ENCODE measurements at regions not wholly inside any gene's neighbourhood (a gene's known extent, or its start where the extent isn't known, plus 50 kb on each side); places are given as distances from the start of the nearest gene placed in this dataset.
"Not testable (repeated sequence)": the region's sequence is repeated elsewhere in the genome, so short reads cannot be mapped to it uniquely, and the experiment has no call there.

DNA sequence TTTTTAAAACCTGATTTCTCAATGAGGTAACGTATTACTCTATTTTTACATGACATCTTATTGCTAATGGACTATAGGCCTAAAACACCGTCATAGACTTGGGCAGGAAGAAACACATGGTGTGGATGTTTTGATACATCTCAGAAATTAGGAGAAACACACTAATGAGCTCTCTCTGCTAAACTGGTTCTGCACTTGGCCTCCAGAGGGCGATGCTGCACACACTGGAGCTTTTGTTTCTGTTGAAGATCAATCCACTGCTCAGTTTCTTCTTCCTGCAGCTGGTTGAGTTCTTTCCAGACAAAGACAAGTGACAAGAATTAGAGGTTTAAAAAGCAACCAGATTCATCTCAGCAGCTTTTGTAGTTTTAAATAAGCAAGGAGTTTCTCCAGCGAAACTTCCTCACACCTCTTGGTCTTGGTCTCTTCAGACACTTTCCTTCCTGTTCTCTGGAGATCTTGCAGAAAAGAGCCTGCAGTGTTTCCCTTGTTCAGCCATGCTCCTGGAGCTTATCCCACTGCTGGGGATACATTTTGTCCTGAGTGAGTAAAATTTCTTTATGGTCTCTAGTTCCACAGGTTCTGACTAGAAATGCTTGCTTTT lies 178.5 kb upstream of the OR4E1 start (continued):
- TF ChIP-seq, protein P1, sequence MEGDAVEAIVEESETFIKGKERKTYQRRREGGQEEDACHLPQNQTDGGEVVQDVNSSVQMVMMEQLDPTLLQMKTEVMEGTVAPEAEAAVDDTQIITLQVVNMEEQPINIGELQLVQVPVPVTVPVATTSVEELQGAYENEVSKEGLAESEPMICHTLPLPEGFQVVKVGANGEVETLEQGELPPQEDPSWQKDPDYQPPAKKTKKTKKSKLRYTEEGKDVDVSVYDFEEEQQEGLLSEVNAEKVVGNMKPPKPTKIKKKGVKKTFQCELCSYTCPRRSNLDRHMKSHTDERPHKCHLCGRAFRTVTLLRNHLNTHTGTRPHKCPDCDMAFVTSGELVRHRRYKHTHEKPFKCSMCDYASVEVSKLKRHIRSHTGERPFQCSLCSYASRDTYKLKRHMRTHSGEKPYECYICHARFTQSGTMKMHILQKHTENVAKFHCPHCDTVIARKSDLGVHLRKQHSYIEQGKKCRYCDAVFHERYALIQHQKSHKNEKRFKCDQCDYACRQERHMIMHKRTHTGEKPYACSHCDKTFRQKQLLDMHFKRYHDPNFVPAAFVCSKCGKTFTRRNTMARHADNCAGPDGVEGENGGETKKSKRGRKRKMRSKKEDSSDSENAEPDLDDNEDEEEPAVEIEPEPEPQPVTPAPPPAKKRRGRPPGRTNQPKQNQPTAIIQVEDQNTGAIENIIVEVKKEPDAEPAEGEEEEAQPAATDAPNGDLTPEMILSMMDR (IDR thresholded peaks at IDR 0.05; ENCODE audit: control extremely low read depth in 1 of 3, insufficient read depth in 1 of 3, low read depth in 1 of 3, low read length in 3 of 3), result peak; percentile 65 to 92 (median 67)
- TF ChIP-seq FOSL1 (IDR thresholded peaks at IDR 0.05; ENCODE audit: insufficient read depth, low read depth, low read length) (no peak), CBX8 (IDR thresholded peaks at IDR 0.05; ENCODE audit: borderline replicate concordance, low read depth, low read length) (no peak), RFX5 (IDR thresholded peaks at IDR 0.05; ENCODE audit: borderline replicate concordance, low read depth, low read length) (no peak)
- TF ChIP-seq, protein P2, sequence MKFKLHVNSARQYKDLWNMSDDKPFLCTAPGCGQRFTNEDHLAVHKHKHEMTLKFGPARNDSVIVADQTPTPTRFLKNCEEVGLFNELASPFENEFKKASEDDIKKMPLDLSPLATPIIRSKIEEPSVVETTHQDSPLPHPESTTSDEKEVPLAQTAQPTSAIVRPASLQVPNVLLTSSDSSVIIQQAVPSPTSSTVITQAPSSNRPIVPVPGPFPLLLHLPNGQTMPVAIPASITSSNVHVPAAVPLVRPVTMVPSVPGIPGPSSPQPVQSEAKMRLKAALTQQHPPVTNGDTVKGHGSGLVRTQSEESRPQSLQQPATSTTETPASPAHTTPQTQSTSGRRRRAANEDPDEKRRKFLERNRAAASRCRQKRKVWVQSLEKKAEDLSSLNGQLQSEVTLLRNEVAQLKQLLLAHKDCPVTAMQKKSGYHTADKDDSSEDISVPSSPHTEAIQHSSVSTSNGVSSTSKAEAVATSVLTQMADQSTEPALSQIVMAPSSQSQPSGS (IDR thresholded peaks at IDR 0.05; ENCODE audit: low read length), result no peak

DNA sequence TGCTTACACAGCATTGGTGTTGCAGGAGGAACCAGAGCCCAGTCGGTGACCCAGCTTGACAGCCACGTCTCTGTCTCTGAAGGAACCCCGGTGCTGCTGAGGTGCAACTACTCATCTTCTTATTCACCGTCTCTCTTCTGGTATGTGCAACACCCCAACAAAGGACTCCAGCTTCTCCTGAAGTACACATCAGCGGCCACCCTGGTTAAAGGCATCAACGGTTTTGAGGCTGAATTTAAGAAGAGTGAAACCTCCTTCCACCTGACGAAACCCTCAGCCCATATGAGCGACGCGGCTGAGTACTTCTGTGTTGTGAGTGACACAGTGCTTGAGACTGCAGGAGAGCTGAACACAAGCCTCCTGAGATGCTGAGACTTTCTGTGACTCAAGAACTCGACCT lies 173.3 kb upstream of the OR4E1 start:
- FAIRE-seq; H3K79me1 ChIP-seq (ENCODE audit: low read depth, low read length); POLR2A ChIA-PET (ENCODE audit: partially characterized antibody); H4K5ac ChIP-seq (ENCODE audit: insufficient read length, low read depth, low read length); H3K4me2 ChIP-seq (ENCODE audit: insufficient read depth in 1 of 2, low read depth in 2 of 2, low read length in 2 of 2); H3K4ac ChIP-seq (replicated peaks; ENCODE audit: insufficient read length, low read depth, low read length); H2BK5ac ChIP-seq (ENCODE audit: low read depth, low read length); H2BK15ac ChIP-seq (ENCODE audit: low read length); H3K18ac ChIP-seq (ENCODE audit: extremely low read depth, low read length); H2BK20ac ChIP-seq (ENCODE audit: low read length); H2AK5ac ChIP-seq (ENCODE audit: low read depth, low read length); H3K9ac ChIP-seq (replicated peaks in 1 of 4; ENCODE audit: extremely low read depth in 1 of 4, low read depth in 3 of 4, low read length in 3 of 4); H3K27ac ChIP-seq (ENCODE audit: low read depth, low read length); H3K4me3 ChIP-seq (ENCODE audit: extremely low read depth in 1 of 4, insufficient read depth in 2 of 4, low read depth in 3 of 4, low read length in 4 of 4); H3K4me1 ChIP-seq (replicated peaks in 1 of 4; ENCODE audit: control insufficient read depth in 3 of 4, insufficient read depth in 4 of 4, low read length in 3 of 4); H2BK12ac ChIP-seq (ENCODE audit: low read depth, low read length); H3K14ac ChIP-seq (ENCODE audit: insufficient read length); H3K9me3 ChIP-seq (ENCODE audit: insufficient read depth in 2 of 2, low read depth in 1 of 2, low read length in 1 of 2); H3K79me2 ChIP-seq (ENCODE audit: control insufficient read depth in 1 of 2, insufficient read depth in 2 of 2, low read length in 2 of 2); H4K91ac ChIP-seq (replicated peaks; ENCODE audit: insufficient read length, low read length); H3K36me3 ChIP-seq (ENCODE audit: control insufficient read depth in 2 of 4, insufficient read depth in 4 of 4, low read length in 3 of 4); H4K20me1 ChIP-seq (replicated peaks in 1 of 2; ENCODE audit: control insufficient read depth in 1 of 2, insufficient read depth in 2 of 2, low read length in 2 of 2); H4K8ac ChIP-seq (ENCODE audit: extremely low read depth, insufficient read depth, low read length); H3K23me2 ChIP-seq (ENCODE audit: low read depth, low read length); H3K56ac ChIP-seq (replicated peaks; ENCODE audit: insufficient read length, low read depth, low read length); H3K27me3 ChIP-seq (replicated peaks in 1 of 4; ENCODE audit: control insufficient read depth in 3 of 4, extremely low read depth in 1 of 4, insufficient read depth in 3 of 4, low read length in 3 of 4); H3K23ac ChIP-seq (ENCODE audit: insufficient read length); H2BK120ac ChIP-seq (replicated peaks; ENCODE audit: low read depth, low read length); DNase-seq (ENCODE audit: low read depth in 1 of 2, low spot score in 2 of 2): not testable (repeated sequence)
- H2AFZ ChIP-seq (ENCODE audit: low read length), result peak overlapping the region; percentile 98
- CTCF ChIA-PET (ENCODE audit: partially characterized antibody), result interaction anchor here (0.5 to 6.4 kb wide), 14 partner anchors 8 to 251 kb away, joined by 3 to 62 read pairs (median 3); no protein-coding TSS in a partner anchor
- 73% methylated on average over 10 of the region's 11 CpGs; no CpG with 5 or more reads in 1 of the 2 experiments for WGBS, 2 experiments (ENCODE audit: extremely low coverage in 1 of 2, insufficient coverage in 1 of 2, insufficient read length in 1 of 2, insufficient replicate concordance in 2 of 2, low coverage in 1 of 2, low lambda C conversion rate in 2 of 2, missing lambda C conversion rate in 1 of 2)
